Osteoblast (primary cell): ENCODE measurements at regions not wholly inside any gene's neighbourhood (a gene's known extent, or its start where the extent isn't known, plus 50 kb on each side); places are given as distances from the start of the nearest gene placed in this dataset.

Experiments used
- DNase-seq: peaks from one replicate; pipeline ENCODE4 v3.0.0; 2011; ENCODE audit warnings: low spot score, mixed read lengths; ENCODE audit not compliant: insufficient read length; ENCODE audit errors: missing footprints
- H2AFZ ChIP-seq: 2 replicates; pipeline ENCODE4 v1.6.0; 2011; ENCODE audit warnings: mild to moderate bottlenecking, low read length
- H3K27ac ChIP-seq: 2 replicates; pipeline ENCODE4 v1.5.1; 2011; ENCODE audit warnings: mild to moderate bottlenecking, low read depth, low read length, moderate library complexity
- H3K27me3 ChIP-seq: 2 replicates; pipeline ENCODE4 v1.6.0; 2012; ENCODE audit warnings: mild to moderate bottlenecking, control low read depth, inconsistent platforms, low read length, moderate library complexity; ENCODE audit not compliant: insufficient read depth
- H3K36me3 ChIP-seq: 2 replicates; pipeline ENCODE4 v1.5.1; 2011; ENCODE audit warnings: mild to moderate bottlenecking, low read length, control low read depth, moderate library complexity; ENCODE audit not compliant: insufficient read depth
- H3K4me1 ChIP-seq: 2 replicates; pipeline ENCODE4 v1.5.1; 2011; ENCODE audit warnings: mild to moderate bottlenecking, low read length, control low read depth, moderate library complexity; ENCODE audit not compliant: insufficient read depth
- H3K4me2 ChIP-seq: 2 replicates; pipeline ENCODE4 v1.6.0; 2011; ENCODE audit warnings: mild to moderate bottlenecking, low read length; ENCODE audit not compliant: insufficient read depth
- H3K4me3 ChIP-seq: fragments of 200-600 bp; sonication (generic); 3 replicates; pipeline ENCODE4 v1.5.1; 2012; ENCODE audit warnings: mild to moderate bottlenecking, low read length, inconsistent platforms; ENCODE audit not compliant: insufficient read depth
- H3K79me2 ChIP-seq: 2 replicates; pipeline ENCODE4 v1.6.0; 2012; ENCODE audit warnings: mild to moderate bottlenecking, low read length, control low read depth, inconsistent platforms; ENCODE audit not compliant: insufficient read depth
- H3K9me3 ChIP-seq: 2 replicates; pipeline ENCODE4 v1.5.1; 2011; ENCODE audit warnings: low read depth, low read length, control low read depth
- H4K20me1 ChIP-seq: 2 replicates; pipeline ENCODE4 v1.6.0; 2012; ENCODE audit warnings: mild to moderate bottlenecking, low read length, control low read depth; ENCODE audit not compliant: insufficient read depth
- TF ChIP-seq, protein P1 (sequence below): IDR thresholded peaks from 2 replicates; pipeline ENCODE4 v1.5.1; 2011; ENCODE audit warnings: mild to moderate bottlenecking, low read depth, low read length, moderate library complexity; ENCODE audit errors: extremely low read depth

DNA sequence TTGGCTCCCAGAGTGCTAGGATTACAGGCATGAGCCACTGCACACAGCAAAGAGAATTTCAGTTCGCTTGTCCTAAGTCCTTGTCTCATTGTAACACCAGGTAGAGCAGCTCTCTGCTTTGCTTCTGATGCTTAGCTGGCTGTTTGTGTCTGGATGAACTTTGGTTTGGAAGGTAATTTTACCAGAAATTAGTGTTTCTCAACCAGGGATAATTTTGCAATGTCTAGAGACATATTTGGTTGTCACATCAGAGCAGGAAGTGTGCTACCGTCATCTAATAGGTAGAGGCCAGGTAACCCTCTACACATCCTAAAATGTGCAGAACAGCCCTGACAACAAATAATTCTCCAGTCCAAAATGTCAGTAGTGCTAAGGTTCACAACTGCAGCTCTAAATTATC lies 108.8 kb downstream of the SNX18 start:
- no peaks in the 10 kb centered on the region for H3K36me3 ChIP-seq
- H2AFZ ChIP-seq: no peak overlapping the region
- no peak overlapping the region for H3K4me2 ChIP-seq
- DNase-seq: no peak
- no peaks in the 10 kb centered on the region for H4K20me1 ChIP-seq
- H3K27me3 ChIP-seq: no peaks in the 10 kb centered on the region
- TF ChIP-seq, protein P1, sequence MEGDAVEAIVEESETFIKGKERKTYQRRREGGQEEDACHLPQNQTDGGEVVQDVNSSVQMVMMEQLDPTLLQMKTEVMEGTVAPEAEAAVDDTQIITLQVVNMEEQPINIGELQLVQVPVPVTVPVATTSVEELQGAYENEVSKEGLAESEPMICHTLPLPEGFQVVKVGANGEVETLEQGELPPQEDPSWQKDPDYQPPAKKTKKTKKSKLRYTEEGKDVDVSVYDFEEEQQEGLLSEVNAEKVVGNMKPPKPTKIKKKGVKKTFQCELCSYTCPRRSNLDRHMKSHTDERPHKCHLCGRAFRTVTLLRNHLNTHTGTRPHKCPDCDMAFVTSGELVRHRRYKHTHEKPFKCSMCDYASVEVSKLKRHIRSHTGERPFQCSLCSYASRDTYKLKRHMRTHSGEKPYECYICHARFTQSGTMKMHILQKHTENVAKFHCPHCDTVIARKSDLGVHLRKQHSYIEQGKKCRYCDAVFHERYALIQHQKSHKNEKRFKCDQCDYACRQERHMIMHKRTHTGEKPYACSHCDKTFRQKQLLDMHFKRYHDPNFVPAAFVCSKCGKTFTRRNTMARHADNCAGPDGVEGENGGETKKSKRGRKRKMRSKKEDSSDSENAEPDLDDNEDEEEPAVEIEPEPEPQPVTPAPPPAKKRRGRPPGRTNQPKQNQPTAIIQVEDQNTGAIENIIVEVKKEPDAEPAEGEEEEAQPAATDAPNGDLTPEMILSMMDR: no peak
- no peak overlapping the region for H3K4me3 ChIP-seq
- no peaks in the 10 kb centered on the region for H3K79me2 ChIP-seq
- H3K27ac ChIP-seq: no peak overlapping the region
- H3K4me1 ChIP-seq: peaks cover 21% of the 10 kb centered on the region
- peaks cover 2% of the 10 kb centered on the region for H3K9me3 ChIP-seq

DNA sequence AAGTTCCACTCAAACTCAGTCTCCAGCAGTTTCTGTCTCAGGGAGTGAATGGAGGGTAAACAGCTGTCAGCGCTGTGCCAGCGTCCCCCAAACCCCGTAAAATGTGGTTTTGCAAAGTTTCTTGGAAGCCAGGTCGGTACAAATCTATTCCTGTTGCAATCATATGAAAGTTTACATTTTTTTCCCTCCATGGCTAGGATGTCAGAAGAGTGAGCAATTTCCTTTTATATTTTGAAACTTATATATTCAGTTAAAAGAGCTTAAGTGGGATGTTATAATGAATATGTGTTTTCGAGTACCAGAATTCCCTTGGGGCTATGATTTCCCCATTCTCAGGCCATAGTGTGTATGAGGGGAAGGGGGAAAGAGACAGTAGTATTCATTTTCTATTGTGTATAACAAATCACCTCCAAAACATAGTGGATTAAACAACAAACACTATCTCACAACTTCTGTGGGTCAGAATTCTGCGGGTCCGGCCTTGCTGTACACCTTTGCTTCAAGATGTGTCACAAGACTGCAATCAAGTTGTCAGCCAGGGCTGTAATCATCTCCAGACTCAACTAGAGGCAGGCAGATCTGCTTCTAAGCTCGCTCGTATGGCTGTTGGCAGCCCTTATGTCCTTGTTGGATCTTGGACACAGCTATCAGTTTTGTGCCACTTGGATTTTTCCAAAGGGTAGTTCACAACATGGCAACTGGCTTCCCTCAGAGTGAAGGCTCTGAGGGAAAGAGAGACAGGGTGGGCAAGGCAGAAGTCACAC lies 107.4 kb downstream of the SNX18 start:
- Histone ChIP-seq H3K9me3 (peaks cover 2% of the 10 kb centered on the region), H4K20me1 (no peaks in the 10 kb centered on the region), H3K27ac (no peak overlapping the region), H3K27me3 (no peaks in the 10 kb centered on the region), H3K4me3 (peak overlapping the region; percentile 3), H3K36me3 (no peaks in the 10 kb centered on the region), H3K4me2 (peak overlapping the region; percentile 65), H3K4me1 (peaks cover 14% of the 10 kb centered on the region), H2AFZ (peak overlapping the region; percentile 57), H3K79me2 (no peaks in the 10 kb centered on the region)
- peak; percentile 58 for DNase-seq
- TF ChIP-seq, protein P1: no peak

DNA sequence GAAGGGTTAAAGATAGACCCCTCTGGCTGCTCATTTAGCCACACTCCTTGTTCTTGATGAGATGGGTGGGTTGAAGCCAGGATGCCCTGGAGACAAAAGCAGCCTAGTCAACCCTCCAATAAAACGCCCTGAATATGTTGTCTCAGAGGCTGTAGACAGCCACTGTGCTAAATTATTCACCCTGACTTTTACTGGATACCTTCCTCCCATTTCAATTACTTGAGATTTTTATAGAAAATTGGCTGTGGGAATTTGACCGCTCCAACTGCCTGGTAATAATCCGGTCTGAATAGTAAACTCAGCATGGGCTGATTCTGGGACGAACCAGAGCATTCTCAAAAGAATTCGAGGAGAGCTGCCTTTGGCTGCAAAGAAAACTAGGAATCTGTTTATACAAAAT lies 104.2 kb downstream of the SNX18 start:
- TF ChIP-seq, protein P1: no peak
- H3K79me2 ChIP-seq: no peaks in the 10 kb centered on the region

DNA sequence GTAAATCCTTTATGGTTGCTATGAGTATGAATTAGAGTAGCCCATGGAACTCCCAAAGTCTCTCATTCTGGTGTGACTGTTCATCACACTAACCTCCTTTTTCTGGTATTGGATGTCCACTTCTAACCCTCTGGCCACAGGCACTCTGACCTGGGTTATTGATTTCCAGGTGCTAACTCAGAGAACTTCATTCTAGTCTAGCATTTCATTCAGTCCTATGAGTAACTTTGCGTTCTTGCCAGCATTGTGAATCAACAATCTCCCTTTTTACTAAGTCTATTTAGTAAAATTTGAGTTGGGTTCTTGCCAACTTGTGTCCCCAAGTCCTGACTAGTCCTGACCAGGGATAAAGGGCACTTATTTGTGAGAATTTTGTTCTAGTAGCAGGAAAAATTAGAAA lies 103.5 kb downstream of the SNX18 start:
- no peak for DNase-seq
- H4K20me1 ChIP-seq: no peaks in the 10 kb centered on the region
- no peak overlapping the region for H3K4me2 ChIP-seq
- H3K9me3 ChIP-seq: peaks cover 2% of the 10 kb centered on the region
- no peak overlapping the region for H3K4me3 ChIP-seq
- no peaks in the 10 kb centered on the region for H3K79me2 ChIP-seq
- TF ChIP-seq, protein P1: no peak
- H2AFZ ChIP-seq: no peak overlapping the region
- no peaks in the 10 kb centered on the region for H3K27me3 ChIP-seq
- H3K4me1 ChIP-seq: peaks cover 14% of the 10 kb centered on the region
- no peaks in the 10 kb centered on the region for H3K36me3 ChIP-seq
- H3K27ac ChIP-seq: no peak overlapping the region

More for the DNA sequence above, 104.2 kb downstream of the SNX18 start:
- H3K4me3 ChIP-seq: no peak overlapping the region
- no peaks in the 10 kb centered on the region for H3K36me3 ChIP-seq
- peaks cover 14% of the 10 kb centered on the region for H3K4me1 ChIP-seq
- no peak overlapping the region for H3K27ac ChIP-seq
- peaks cover 2% of the 10 kb centered on the region for H3K9me3 ChIP-seq
- no peaks in the 10 kb centered on the region for H3K27me3 ChIP-seq
- no peaks in the 10 kb centered on the region for H4K20me1 ChIP-seq
- H2AFZ ChIP-seq: no peak overlapping the region
- DNase-seq: no peak
- H3K4me2 ChIP-seq: no peak overlapping the region
